Epithelial cell of esophagus (primary cell): ENCODE measurements at regions not wholly inside any gene's neighbourhood (a gene's known extent, or its start where the extent isn't known, plus 50 kb on each side); places are given as distances from the start of the nearest gene placed in this dataset.

Source experiments
- DNase-seq: peaks from one replicate; pipeline ENCODE4 v3.0.0; 2010; ENCODE audit warnings: low read depth
- H3K4me3 ChIP-seq: 2 replicates; pipeline ENCODE4 v1.5.1; 2011; ENCODE audit warnings: mild to moderate bottlenecking, low read length, control low read depth
- CTCF ChIP-seq: IDR thresholded peaks from 2 replicates; pipeline ENCODE4 v1.5.1; 2011; ENCODE audit warnings: low read depth, mild to moderate bottlenecking, low read length, control low read depth, inconsistent platforms; ENCODE audit not compliant: insufficient read depth; ENCODE audit errors: missing control alignments

DNA sequence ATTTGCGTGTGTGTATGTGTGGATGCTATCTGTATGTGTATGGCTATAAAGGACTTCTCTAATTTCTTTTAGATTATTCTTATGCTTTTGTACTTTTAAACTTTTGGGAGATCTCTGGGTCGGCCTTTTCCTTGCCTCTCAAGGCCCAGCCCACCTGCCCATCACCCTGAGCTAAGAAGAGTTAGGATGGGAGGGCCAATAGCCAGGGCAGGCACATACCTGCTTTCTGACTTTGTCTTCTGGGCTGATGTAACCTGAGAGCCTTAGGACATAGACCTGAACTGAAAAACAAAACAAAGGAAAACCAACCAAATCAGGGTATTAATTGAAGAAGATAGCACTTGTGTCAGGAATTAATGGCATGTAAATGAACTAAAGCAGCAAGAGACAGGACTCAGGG, 100.2 kb downstream of the IRX1 start:
- DNase-seq = peak; percentile 15
- no peak overlapping the region for H3K4me3 ChIP-seq
- TF ChIP-seq CTCF = no peak

- TF ChIP-seq CTCF = no peak
- no peak overlapping the region for H3K4me3 ChIP-seq
- no peak for DNase-seq
These were observed 102.8 kb downstream of the IRX1 start for GRCh38 chr5:3698412-3698811.

- DNase-seq = no peak
- no peak for TF ChIP-seq CTCF
- H3K4me3 ChIP-seq = no peak overlapping the region
These were observed 106.1 kb downstream of the IRX1 start for GRCh38 chr5:3701694-3702093.

GRCh38 chr5:3704661-3705060, 109.0 kb downstream of the IRX1 start:
- no peak overlapping the region for H3K4me3 ChIP-seq
- no peak for DNase-seq
- TF ChIP-seq CTCF = no peak

DNA sequence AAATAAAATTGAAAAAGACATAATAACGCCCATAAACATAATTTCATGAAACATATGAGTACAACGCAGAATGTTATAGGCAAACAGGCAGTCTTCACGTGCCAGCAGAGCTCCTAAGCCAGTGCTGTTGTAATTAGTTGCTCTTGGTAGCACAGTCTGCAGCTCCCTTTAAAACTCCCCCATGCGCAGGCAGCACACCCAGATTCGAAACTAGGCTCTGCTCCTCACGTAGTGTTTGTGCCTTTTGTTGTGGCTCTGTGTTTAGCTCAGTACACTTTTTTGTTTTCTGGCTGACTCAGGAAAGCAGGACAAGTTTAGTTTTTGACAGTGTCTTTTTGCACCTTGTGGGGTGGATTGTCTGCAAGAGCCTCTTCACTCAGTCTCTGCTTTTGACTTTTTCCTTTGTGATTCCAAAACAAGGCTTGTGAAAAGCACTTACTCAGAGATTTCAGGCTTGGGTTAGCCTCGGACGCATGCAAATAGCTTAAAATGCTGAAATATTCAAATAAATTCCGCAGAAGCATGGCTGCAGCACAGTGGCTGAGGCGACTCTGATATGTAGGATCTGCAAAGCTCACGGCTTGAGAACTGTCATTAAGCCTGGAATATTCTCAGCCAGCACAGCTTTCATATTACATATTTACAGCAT, 113.6 kb downstream of the IRX1 start:
- no peak for TF ChIP-seq CTCF

GRCh38 chr5:3709717-3710348, 114.2 kb downstream of the IRX1 start:
- TF ChIP-seq CTCF = no peak
- no peak for DNase-seq

More for the DNA sequence above, 113.6 kb downstream of the IRX1 start:
- H3K4me3 ChIP-seq = no peak overlapping the region
- no peak for DNase-seq

GRCh38 chr5:3715062-3715461, 119.4 kb downstream of the IRX1 start:
- DNase-seq = no peak
- no peak for TF ChIP-seq CTCF
- no peak overlapping the region for H3K4me3 ChIP-seq

More at GRCh38 chr5:3709717-3710348, 114.2 kb downstream of the IRX1 start:
- H3K4me3 ChIP-seq = no peak overlapping the region
